Colonic mucosa (tissue), 4 donors: ENCODE measurements at regions not wholly inside any gene's neighbourhood (a gene's known extent, or its start where the extent isn't known, plus 50 kb on each side); places are given as distances from the start of the nearest gene placed in this dataset.

Source experiments
- DNase-seq: peaks from one replicate; pipeline ENCODE4 v3.0.0-alpha.2; 2020
- H3K27ac ChIP-seq: fragments of 200-600 bp; one replicate; pipeline ENCODE4 v1.8.0; 2021
- H3K27me3 ChIP-seq: fragments of 200-600 bp; one replicate; pipeline ENCODE4 v1.8.0; 2021
- H3K36me3 ChIP-seq: fragments of 200-600 bp; one replicate; pipeline ENCODE4 v1.8.0; 2021
- H3K4me1 ChIP-seq: fragments of 200-600 bp; one replicate; pipeline ENCODE4 v1.8.0; 2021; ENCODE audit warnings: mild to moderate bottlenecking
- H3K4me3 ChIP-seq: fragments of 200-600 bp; one replicate; pipeline ENCODE4 v1.8.0; 2021
- H3K9ac ChIP-seq, 2 donors: one replicate each; pipeline ENCODE4 v1.7.0; 2013; ENCODE audit warnings: control low read depth in 2 of 2, low read depth in 2 of 2, low read length in 2 of 2
- H3K9me3 ChIP-seq: fragments of 200-600 bp; one replicate; pipeline ENCODE4 v1.8.0; 2021
- CTCF ChIP-seq: fragments of 200-600 bp; IDR thresholded peaks from one replicate; pipeline ENCODE4 v1.8.0; 2022; ENCODE audit warnings: antibody characterized with exemption, mild to moderate bottlenecking
- intact Hi-C: fragments of 100-400 bp; cut with DNase I; formaldehyde crosslinking; loops from one replicate; pipeline ENCODE4 v1.14.1; 2022
- donor health status: healthy.
- donor health status: DM: no; HTN: no; CAD: no.
- donor health status: DM: no; HTN: no; CAD: no.

GRCh38 chrX:134184936-134185335 lies 52.0 kb upstream of the CCDC160 start:
- intact Hi-C loops: no loop called here
- no peak overlapping the region for H3K27ac ChIP-seq
- H3K9ac ChIP-seq: no peak overlapping the region
- H3K4me3 ChIP-seq: no peak overlapping the region
- H3K36me3 ChIP-seq: no peaks in the 10 kb centered on the region
- H3K4me1 ChIP-seq: no peaks in the 10 kb centered on the region
- no peaks in the 10 kb centered on the region for H3K9me3 ChIP-seq
- no peak for DNase-seq
- H3K27me3 ChIP-seq: no peaks in the 10 kb centered on the region
- TF ChIP-seq CTCF: no peak

- DNase-seq: no peak
- no peaks in the 10 kb centered on the region for H3K36me3 ChIP-seq
- intact Hi-C loops: no loop called here
- H3K4me3 ChIP-seq: no peak overlapping the region
- no peak overlapping the region for H3K9ac ChIP-seq
- TF ChIP-seq CTCF: no peak
- no peaks in the 10 kb centered on the region for H3K9me3 ChIP-seq
- no peaks in the 10 kb centered on the region for H3K27me3 ChIP-seq
- H3K27ac ChIP-seq: no peak overlapping the region
- no peaks in the 10 kb centered on the region for H3K4me1 ChIP-seq
These were observed 50.4 kb upstream of the CCDC160 start for GRCh38 chrX:134186362-134187121.
